HG02938 (cell line): ENCODE measurements at regions not wholly inside any gene's neighbourhood (a gene's known extent, or its start where the extent isn't known, plus 50 kb on each side); places are given as distances from the start of the nearest gene placed in this dataset.
"Not testable (repeated sequence)": the region's sequence is repeated elsewhere in the genome, so short reads cannot be mapped to it uniquely, and the experiment has no call there.

ENCODE experiments used
- ATAC-seq: cut with Tn5 transposase; IDR thresholded peaks from one replicate; pipeline ENCODE4 v1.9.1; 2021; ENCODE audit warnings: mild to moderate bottlenecking, moderate library complexity; ENCODE audit not compliant: unreplicated experiment

GRCh38 chr10:87300163-87300562 lies 57.4 kb upstream of the NUTM2D start:
- ATAC-seq: not testable (repeated sequence)

GRCh38 chr10:87301466-87302115 lies 56.0 kb upstream of the NUTM2D start:
- ATAC-seq: peak; percentile 90

GRCh38 chr10:87302132-87302531 lies 55.4 kb upstream of the NUTM2D start:
- ATAC-seq: not testable (repeated sequence)

GRCh38 chr10:87303707-87304106 lies 53.8 kb upstream of the NUTM2D start:
- not testable (repeated sequence) for ATAC-seq

GRCh38 chr10:87306681-87307080 lies 50.9 kb upstream of the NUTM2D start:
- not testable (repeated sequence) for ATAC-seq
